CD1c-positive myeloid dendritic cell (primary cell): ENCODE measurements at regions not wholly inside any gene's neighbourhood (a gene's known extent, or its start where the extent isn't known, plus 50 kb on each side); places are given as distances from the start of the nearest gene placed in this dataset.

Experiments used
- DNase-seq: peaks from one replicate; pipeline ENCODE4 v3.0.0-alpha.2; 2016; ENCODE audit errors: extremely low spot score

- DNase-seq: no peak
Observed at GRCh38 chr9:80554856-80555255, 983.1 kb downstream of the TLE4 start.

DNA sequence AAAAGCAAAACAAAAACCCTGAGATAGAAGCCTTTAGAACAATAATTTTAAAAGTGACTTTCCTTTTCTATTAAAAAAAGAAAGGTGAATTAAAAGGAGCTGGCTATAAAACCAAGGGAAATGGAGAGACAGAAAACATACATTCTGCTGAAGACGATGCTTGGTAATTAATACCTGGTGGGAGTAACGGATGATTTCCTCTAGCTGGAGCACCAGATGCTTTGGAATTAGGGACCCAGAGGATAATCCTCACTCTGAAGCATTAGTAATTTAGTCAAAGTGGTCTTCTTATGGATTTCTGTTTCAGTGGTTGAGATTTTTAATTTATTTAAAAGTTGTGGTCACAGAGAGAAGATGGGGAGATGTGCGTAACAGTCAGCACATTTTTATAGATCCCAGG is 982.5 kb downstream of the TLE4 start:
- no peak for DNase-seq

- DNase-seq: no peak
Observed at GRCh38 chr9:80552931-80553330, 981.2 kb downstream of the TLE4 start.

DNA sequence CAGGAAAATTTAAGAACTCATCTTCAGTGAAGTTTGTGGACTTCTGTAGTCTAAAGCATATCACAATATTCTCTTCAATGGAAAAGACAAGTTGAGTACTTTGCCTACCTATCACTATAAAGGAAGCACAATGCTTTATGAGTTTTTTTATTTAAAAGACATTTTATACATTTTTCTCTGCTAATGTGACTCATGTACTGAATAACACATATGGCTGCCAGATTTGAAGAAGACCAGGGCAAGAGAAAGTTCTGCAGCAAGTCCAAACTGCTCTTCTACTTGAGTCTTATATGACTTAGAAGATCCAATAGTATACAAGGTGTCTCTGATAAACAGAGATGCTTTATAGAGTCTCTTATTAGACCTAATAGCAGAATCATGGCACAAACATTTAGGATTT is 978.4 kb downstream of the TLE4 start:
- DNase-seq: no peak

- DNase-seq: no peak
Observed at GRCh38 chr9:80547613-80548012, 975.8 kb downstream of the TLE4 start.

- no peak for DNase-seq
Observed at GRCh38 chr9:80540387-80540786, 968.6 kb downstream of the TLE4 start.

- no peak for DNase-seq
Observed at GRCh38 chr9:80538976-80539375, 967.2 kb downstream of the TLE4 start.

DNA sequence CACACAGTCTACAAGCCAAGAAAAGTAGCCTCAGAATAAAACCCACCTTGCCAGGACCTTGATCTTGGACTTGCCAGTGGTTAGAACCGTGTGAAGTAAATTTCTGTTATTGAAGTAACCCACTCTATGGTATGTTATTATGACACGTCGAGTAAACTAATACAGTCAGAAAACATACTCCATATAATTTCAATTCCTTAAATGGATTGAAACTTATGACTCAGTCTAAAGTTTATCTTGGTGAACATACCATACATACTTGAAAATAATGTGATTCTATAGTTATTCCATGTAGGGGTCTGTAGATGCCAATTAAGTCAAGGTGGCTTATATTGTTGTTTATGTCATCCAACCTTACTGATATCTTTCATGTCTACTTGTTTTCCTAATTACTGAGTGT is 950.7 kb downstream of the TLE4 start:
- no peak for DNase-seq

DNA sequence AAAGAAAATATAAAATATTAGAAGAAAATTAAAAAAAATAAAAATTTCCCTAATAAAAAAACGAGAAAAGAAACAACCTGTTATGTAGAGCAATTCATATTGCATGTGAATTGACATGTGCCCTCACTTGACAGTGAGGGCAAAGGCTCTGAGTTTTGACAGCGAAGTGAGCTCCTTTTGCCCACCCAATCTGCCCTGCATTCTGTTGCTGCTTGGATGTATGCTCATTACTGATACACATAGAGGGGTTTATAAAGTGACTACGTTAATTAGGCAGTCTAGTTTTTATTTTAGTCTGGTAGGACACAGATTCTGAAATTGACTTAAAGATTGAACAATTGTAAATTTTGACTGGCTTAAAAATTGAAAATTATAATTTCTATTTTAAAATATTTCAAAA is 949.4 kb downstream of the TLE4 start:
- no peak for DNase-seq

GRCh38 chr9:80520231-80520630 is 948.5 kb downstream of the TLE4 start:
- DNase-seq: no peak

DNA sequence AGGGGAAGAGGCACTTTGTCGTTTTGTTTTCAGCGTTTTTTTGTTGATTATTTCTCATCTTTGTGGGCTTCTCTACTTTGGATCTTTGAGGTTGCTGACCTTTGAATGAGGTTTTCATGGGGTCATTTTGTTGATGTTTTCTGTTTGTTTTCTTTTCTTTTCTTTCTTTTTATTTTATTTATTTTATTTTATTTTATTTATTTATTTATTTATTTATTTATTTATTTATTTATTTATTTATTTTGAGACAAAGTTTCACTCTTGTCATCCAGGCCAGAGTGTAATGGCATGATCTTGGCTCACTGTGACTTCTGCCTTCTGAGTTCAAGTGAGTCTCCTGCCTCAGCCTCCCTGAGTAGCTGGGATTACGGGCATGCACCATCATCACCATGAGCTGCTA is 946.7 kb downstream of the TLE4 start:
- no peak for DNase-seq

DNA sequence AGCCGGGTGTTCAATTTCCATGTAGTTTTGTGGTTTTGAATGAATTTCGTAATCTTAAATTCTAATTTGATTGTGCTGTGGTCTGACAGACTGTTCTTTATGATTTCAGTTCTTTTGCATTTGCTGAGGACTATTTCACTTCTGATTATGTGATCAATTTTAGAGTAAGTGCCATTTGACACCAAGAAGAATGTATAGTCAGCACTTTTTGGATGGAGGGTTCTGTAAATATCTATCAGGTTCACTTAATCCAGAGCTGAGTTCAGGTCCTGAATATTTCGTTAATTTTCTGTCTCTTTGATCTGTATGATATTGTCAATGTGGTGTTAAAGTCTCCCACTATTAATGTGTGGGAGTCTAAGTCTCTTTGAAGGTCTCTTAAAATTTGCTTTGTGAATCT is 944.9 kb downstream of the TLE4 start:
- no peak for DNase-seq

GRCh38 chr9:80509358-80509757 is 937.6 kb downstream of the TLE4 start:
- no peak for DNase-seq

DNA sequence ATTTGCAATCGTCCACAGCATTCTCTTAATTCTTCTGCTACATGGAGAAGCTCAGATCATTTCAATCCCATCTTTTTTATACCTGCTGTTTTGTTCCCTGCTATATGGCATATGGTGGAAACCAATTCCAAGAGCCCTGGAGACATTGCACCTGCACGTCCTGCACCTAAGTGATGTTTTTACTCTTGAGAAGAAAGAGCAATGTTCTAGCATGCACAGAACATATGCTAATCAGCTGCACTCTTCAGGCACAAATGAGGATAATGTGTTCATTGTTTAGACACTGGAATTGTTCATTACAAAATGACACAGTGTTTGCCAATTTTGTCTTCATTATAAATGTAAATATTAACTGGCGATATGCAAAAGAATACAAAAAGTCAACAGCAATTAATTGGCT is 935.8 kb downstream of the TLE4 start:
- no peak for DNase-seq

DNA sequence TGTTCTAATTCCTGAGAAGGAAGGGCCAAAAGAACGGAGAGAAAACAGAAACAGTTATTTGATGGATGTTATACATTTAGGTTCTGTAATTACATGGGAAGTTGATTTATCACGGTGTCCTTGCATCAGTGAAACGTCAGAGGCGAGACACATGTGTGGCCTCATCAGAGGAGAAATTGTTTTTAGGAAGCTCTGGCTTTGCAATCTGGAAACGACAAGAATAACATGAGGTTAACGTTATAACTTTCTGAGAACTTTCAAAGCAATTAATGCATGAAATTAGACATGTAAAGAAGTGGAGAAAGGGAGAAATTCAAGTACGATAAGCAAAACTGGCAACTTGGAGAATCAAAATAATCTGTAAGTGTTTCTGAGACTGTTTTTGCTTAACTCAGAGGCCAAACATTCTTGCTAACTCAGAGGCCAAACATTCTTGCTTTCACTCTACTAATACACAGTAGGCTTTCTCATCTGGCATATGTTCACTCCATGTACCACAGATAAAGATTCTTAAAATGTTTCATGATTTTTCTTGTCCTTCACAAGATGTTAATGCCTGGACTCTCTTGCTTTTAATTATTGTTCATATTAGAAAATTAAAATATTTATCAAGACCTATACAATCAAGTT is 933.0 kb downstream of the TLE4 start:
- no peak for DNase-seq

DNA sequence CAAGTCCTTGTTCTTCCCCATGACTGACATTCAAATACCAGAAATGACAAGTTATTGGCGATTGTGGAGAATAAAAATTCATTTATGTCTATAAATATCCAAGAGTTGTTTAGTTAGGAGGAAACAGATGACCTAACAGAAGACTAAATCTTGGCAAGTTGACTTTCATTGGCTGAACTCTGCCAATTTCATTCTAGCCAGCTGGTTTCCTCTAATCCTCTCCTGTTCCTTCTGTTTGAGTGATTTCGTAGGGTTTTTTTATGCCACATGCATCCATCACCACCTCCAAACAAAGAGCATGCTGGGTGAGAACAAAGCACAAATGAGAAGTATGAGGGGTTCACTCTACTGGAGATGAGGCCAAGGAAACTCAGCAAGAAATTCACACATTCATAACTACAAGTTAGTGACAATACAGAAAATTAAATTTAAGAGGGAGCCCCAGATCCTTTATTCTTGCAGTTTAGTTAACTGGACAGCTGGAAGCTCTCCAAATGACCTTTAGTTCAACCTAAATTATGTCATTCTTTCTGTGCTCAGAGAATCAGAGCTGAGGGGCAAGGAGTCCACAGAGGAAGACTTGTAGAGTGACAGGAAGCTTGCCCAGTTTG is 932.0 kb downstream of the TLE4 start:
- no peak for DNase-seq

- no peak for DNase-seq
Observed at GRCh38 chr9:80502306-80502705, 930.5 kb downstream of the TLE4 start.

GRCh38 chr9:80501635-80502034 is 929.9 kb downstream of the TLE4 start:
- no peak for DNase-seq

- no peak for DNase-seq
Observed at GRCh38 chr9:80500300-80500699, 928.5 kb downstream of the TLE4 start.

DNA sequence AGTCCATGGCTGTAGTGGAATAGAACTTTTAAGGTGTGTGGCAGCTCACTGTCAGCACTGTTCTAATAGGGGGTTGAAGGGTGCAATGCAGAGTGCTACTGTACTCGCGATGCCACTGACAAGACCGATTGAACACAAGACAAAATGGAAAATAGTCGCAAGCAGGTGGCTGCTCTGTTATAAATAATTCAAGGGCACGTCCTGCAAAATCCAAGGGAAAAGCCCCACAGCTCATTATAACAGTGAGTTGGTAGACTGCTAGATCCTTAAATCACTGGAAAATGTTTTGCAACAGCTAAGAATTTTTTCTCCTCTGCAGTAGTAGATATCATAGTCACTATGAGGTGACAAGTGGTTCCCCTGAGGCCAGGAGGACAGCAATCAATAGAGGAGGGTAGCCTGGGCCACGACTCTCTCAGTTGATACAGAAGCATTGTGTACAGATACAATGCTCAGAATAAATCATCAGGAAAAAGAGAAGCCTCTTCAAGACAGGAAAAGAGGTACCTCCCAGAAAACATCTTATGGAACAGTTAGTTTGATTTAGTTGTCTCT is 926.3 kb downstream of the TLE4 start:
- no peak for DNase-seq

- DNase-seq: no peak
Observed at GRCh38 chr9:80496901-80497556, 925.3 kb downstream of the TLE4 start.

- no peak for DNase-seq
Observed at GRCh38 chr9:80493258-80493657, 921.5 kb downstream of the TLE4 start.

DNA sequence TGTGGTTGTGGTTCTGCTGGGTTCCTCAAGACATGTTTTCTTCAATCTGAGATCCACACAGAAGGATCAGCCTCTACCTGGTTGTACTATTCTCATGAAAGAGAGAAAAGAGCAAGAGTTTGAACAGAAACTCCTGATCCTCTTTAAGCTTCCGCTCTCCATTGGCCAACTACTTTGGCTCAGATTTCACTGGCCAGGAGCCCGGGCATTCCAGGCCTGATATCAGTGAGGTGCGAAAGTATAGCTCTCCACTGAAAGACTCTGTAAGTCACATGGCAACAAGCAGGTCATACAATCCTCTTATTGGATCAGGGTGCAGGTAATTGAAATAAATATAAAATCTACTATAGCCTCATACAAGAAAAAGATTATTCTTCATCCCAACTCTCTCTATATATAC is 920.5 kb downstream of the TLE4 start:
- DNase-seq: no peak
